IMR-90 (cell line): ENCODE measurements at regions not wholly inside any gene's neighbourhood (a gene's known extent, or its start where the extent isn't known, plus 50 kb on each side); places are given as distances from the start of the nearest gene placed in this dataset.

ENCODE experiments used
- CEBPB ChIP-seq: IDR thresholded peaks from 2 replicates; pipeline ENCODE4 v1.6.1; 2012; ENCODE audit warnings: low read depth, low read length, improper control_type of control experiment
- CHD1 ChIP-seq: IDR thresholded peaks from 2 replicates; pipeline ENCODE4 v1.6.1; 2012; ENCODE audit warnings: low read depth, low read length, improper control_type of control experiment
- CTCF ChIP-seq: conservative IDR thresholded peaks from 2 replicates; pipeline ENCODE4 v1.5.1; 2012; ENCODE audit warnings: mild to moderate bottlenecking, low read depth, low read length, improper control_type of control experiment
- FOS ChIP-seq: fragments of 150-350 bp; IDR thresholded peaks from 2 replicates; pipeline ENCODE4 v1.6.1; 2016; ENCODE audit warnings: low read depth, low read length
- MAZ ChIP-seq: IDR thresholded peaks from 2 replicates; pipeline ENCODE4 v1.6.1; 2012; ENCODE audit warnings: low read depth, mild to moderate bottlenecking, low read length, improper control_type of control experiment, moderate library complexity, borderline replicate concordance
- MXI1 ChIP-seq: IDR thresholded peaks from 2 replicates; pipeline ENCODE4 v1.6.1; 2012; ENCODE audit warnings: low read depth, mild to moderate bottlenecking, low read length, moderate library complexity, borderline replicate concordance
- NFE2L2 ChIP-seq: fragments of 150-350 bp; IDR thresholded peaks from 2 replicates; pipeline ENCODE4 v1.6.1; 2016; ENCODE audit warnings: low read depth, mild to moderate bottlenecking, low read length
- POLR2A ChIP-seq: IDR thresholded peaks from 2 replicates; pipeline ENCODE4 v1.6.1; 2012; ENCODE audit warnings: mild to moderate bottlenecking, low read depth, low read length
- RAD21 ChIP-seq: IDR thresholded peaks from 2 replicates; pipeline ENCODE4 v1.6.1; 2012; ENCODE audit warnings: low read length, improper control_type of control experiment
- RCOR1 ChIP-seq: IDR thresholded peaks from 2 replicates; pipeline ENCODE4 v1.6.1; 2012; ENCODE audit warnings: mild to moderate bottlenecking, low read length, improper control_type of control experiment; ENCODE audit not compliant: insufficient replicate concordance
- RFX5 ChIP-seq: IDR thresholded peaks from 2 replicates; pipeline ENCODE4 v1.8.0; 2012; ENCODE audit warnings: low read depth, mild to moderate bottlenecking, low read length, moderate library complexity
- SMC3 ChIP-seq: fragments of 150-350 bp; IDR thresholded peaks from 2 replicates; pipeline ENCODE4 v1.6.1; 2016; ENCODE audit warnings: low read depth, mild to moderate bottlenecking, antibody characterized with exemption, low read length, moderate library complexity
- USF2 ChIP-seq: fragments of 150-350 bp; IDR thresholded peaks from 2 replicates; pipeline ENCODE4 v1.6.1; 2017; ENCODE audit warnings: mild to moderate bottlenecking, antibody characterized with exemption, low read length, low read depth
- TF ChIP-seq, protein P1 (sequence below): fragments of 150-350 bp; IDR thresholded peaks from 2 replicates; pipeline ENCODE4 v1.6.1; 2016; ENCODE audit warnings: low read depth, mild to moderate bottlenecking, low read length, moderate library complexity, borderline replicate concordance

GRCh38 chr15:37204692-37205091 is 104.3 kb upstream of the MEIS2 start:
- no peak for TF ChIP-seq CTCF
- TF ChIP-seq POLR2A = no peak
- TF ChIP-seq FOS = no peak
- TF ChIP-seq RAD21 = no peak
- no peak for TF ChIP-seq RCOR1
- no peak for TF ChIP-seq MAZ
- no peak for TF ChIP-seq USF2
- no peak for TF ChIP-seq RFX5
- no peak for TF ChIP-seq SMC3
- TF ChIP-seq MXI1 = no peak
- TF ChIP-seq CHD1 = no peak
- TF ChIP-seq CEBPB = no peak
- TF ChIP-seq, protein P1, sequence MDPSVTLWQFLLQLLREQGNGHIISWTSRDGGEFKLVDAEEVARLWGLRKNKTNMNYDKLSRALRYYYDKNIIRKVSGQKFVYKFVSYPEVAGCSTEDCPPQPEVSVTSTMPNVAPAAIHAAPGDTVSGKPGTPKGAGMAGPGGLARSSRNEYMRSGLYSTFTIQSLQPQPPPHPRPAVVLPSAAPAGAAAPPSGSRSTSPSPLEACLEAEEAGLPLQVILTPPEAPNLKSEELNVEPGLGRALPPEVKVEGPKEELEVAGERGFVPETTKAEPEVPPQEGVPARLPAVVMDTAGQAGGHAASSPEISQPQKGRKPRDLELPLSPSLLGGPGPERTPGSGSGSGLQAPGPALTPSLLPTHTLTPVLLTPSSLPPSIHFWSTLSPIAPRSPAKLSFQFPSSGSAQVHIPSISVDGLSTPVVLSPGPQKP = no peak
- no peak for TF ChIP-seq NFE2L2
